ENCODE measurements at regions not wholly inside any gene's neighbourhood (a gene's known extent, or its start where the extent isn't known, plus 50 kb on each side); places are given as distances from the start of the nearest gene placed in this dataset.

DNA sequence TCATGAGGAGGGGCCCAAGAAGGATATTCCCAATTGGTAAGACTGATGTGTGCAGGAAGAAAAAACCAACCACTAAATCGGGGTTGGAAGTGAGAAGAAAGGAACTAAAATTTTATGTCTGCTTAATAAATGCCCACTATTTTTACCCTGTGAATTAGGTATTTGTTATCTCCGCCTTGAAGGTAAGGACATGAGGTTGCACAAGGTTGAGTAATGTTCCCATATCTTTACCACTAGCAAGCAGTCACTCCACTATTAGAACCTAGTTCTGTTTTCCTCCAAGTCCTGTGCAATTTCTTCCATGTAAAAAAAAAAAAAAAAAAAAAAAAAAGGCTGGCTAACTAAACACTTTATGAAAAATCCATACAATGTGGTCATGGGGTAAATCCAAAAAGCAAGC lies 318.5 kb upstream of the SLCO3A1 start:
- TF ChIP-seq, protein P1, sequence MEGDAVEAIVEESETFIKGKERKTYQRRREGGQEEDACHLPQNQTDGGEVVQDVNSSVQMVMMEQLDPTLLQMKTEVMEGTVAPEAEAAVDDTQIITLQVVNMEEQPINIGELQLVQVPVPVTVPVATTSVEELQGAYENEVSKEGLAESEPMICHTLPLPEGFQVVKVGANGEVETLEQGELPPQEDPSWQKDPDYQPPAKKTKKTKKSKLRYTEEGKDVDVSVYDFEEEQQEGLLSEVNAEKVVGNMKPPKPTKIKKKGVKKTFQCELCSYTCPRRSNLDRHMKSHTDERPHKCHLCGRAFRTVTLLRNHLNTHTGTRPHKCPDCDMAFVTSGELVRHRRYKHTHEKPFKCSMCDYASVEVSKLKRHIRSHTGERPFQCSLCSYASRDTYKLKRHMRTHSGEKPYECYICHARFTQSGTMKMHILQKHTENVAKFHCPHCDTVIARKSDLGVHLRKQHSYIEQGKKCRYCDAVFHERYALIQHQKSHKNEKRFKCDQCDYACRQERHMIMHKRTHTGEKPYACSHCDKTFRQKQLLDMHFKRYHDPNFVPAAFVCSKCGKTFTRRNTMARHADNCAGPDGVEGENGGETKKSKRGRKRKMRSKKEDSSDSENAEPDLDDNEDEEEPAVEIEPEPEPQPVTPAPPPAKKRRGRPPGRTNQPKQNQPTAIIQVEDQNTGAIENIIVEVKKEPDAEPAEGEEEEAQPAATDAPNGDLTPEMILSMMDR (conservative IDR thresholded peaks at IDR 0.05 in 1 of 2, IDR thresholded peaks at IDR 0.05 in 1 of 2; ENCODE audit: low read depth in 1 of 2, low read length in 2 of 2) = no peak
- TF ChIP-seq EZH2 (IDR thresholded peaks at IDR 0.05; ENCODE audit: low read length, missing control alignments) = no peak
- H3K79me2 ChIP-seq (ENCODE audit: control insufficient read depth, insufficient read depth, low read length) = no peaks in the 10 kb centered on the region

DNA sequence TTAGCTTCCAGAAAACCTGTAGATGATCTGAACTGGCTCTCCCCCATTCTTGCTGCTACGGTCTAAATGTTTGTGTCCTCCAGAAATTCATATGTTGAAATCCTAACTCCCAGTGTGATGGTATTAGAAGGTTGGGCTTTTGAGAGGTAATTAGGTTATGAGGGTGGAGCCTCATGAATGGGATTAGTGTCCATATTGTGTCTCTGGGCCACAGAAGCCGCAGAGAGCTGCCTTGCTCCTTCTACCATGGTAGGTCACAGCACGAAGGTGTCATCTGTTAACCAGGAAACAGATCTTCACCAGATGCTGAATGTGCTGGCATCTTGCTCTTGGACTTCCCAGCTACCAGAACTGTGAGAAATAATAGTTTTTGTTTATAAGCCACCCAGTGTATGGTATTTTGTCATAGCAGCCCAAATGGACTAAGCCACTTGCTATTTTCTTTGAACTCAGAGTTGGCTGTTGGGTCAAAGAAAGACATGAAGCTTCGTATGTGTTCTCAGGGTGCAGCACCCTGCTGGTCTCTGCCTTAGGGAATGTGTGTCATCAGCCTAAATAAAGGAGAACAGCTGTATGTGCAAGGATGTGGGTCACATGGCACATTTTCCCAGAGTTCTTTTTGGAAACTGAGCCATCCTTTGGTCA lies 317.5 kb upstream of the SLCO3A1 start:
- no peak for TF ChIP-seq EZH2 (IDR thresholded peaks at IDR 0.05; ENCODE audit: low read length, missing control alignments)
- TF ChIP-seq, protein P1 (conservative IDR thresholded peaks at IDR 0.05 in 1 of 2, IDR thresholded peaks at IDR 0.05 in 1 of 2; ENCODE audit: low read depth in 1 of 2, low read length in 2 of 2) = no peak
- Histone ChIP-seq H3K9me3 (ENCODE audit: control insufficient read depth, insufficient read depth, low read depth, low read length) (no peaks in the 10 kb centered on the region), H3K4me2 (ENCODE audit: extremely low read depth, insufficient read depth, low read length) (no peak overlapping the region), H3K9ac (ENCODE audit: insufficient read depth, low read length) (no peak overlapping the region), H3K79me2 (ENCODE audit: control insufficient read depth, insufficient read depth, low read length) (no peaks in the 10 kb centered on the region), H2AFZ (ENCODE audit: low read length) (no peak overlapping the region), H3K4me3 (replicated peaks in 1 of 4; ENCODE audit: control extremely low read depth in 1 of 4, insufficient read depth in 1 of 4, low read depth in 3 of 4, low read length in 4 of 4) (no peak overlapping the region), H4K20me1 (ENCODE audit: control insufficient read depth, extremely low read depth, insufficient read depth, low read length) (no peaks in the 10 kb centered on the region), H3K4me1 (ENCODE audit: control insufficient read depth, extremely low read depth, insufficient read depth, low read length) (peaks cover 11% of the 10 kb centered on the region), H3K27ac (ENCODE audit: insufficient read depth, low read length) (no peak overlapping the region), H3K27me3 (ENCODE audit: control insufficient read depth, insufficient read depth, low read length) (no peaks in the 10 kb centered on the region), H3K36me3 (ENCODE audit: control insufficient read depth, insufficient read depth, low read length) (no peaks in the 10 kb centered on the region)
- no peak for DNase-seq (ENCODE audit: low read depth in 2 of 2)

More for the DNA sequence above, 318.5 kb upstream of the SLCO3A1 start:
- Histone ChIP-seq H2AFZ (ENCODE audit: low read length) (no peak overlapping the region), H3K4me1 (ENCODE audit: control insufficient read depth, extremely low read depth, insufficient read depth, low read length) (peaks cover 11% of the 10 kb centered on the region), H3K4me3 (replicated peaks in 1 of 4; ENCODE audit: control extremely low read depth in 1 of 4, insufficient read depth in 1 of 4, low read depth in 3 of 4, low read length in 4 of 4) (no peak overlapping the region), H3K4me2 (ENCODE audit: extremely low read depth, insufficient read depth, low read length) (no peak overlapping the region), H3K27me3 (ENCODE audit: control insufficient read depth, insufficient read depth, low read length) (no peaks in the 10 kb centered on the region), H3K9me3 (ENCODE audit: control insufficient read depth, insufficient read depth, low read depth, low read length) (no peaks in the 10 kb centered on the region), H3K9ac (ENCODE audit: insufficient read depth, low read length) (no peak overlapping the region), H3K36me3 (ENCODE audit: control insufficient read depth, insufficient read depth, low read length) (no peaks in the 10 kb centered on the region), H4K20me1 (ENCODE audit: control insufficient read depth, extremely low read depth, insufficient read depth, low read length) (no peaks in the 10 kb centered on the region), H3K27ac (ENCODE audit: insufficient read depth, low read length) (no peak overlapping the region)
- DNase-seq (ENCODE audit: low read depth in 2 of 2) = no peak

DNA sequence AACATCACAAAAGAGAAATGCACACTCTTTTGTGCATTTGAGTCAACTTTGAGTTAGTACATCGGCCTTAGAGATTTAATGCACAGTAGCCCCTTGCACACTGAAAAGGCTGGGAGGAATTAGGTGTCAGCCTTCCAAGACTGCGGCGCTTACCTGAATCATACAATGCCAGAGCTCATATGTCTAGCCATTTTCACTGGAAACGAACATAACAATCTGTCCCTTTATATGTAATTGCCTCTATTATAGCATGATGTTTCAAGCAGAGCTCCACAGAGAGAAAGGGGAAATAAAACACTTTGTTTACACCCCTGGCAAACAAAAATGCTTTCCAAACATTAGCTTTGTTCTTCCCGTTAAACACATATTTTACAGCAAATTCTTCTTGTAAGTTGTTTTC lies 315.7 kb upstream of the SLCO3A1 start:
- no peak for TF ChIP-seq EZH2 (IDR thresholded peaks at IDR 0.05; ENCODE audit: low read length, missing control alignments)
- TF ChIP-seq, protein P1 (conservative IDR thresholded peaks at IDR 0.05 in 1 of 2, IDR thresholded peaks at IDR 0.05 in 1 of 2; ENCODE audit: low read depth in 1 of 2, low read length in 2 of 2) = no peak

More for the DNA sequence above, 315.7 kb upstream of the SLCO3A1 start:
- Histone ChIP-seq H3K36me3 (ENCODE audit: control insufficient read depth, insufficient read depth, low read length) (no peaks in the 10 kb centered on the region), H4K20me1 (ENCODE audit: control insufficient read depth, extremely low read depth, insufficient read depth, low read length) (no peaks in the 10 kb centered on the region), H3K4me1 (ENCODE audit: control insufficient read depth, extremely low read depth, insufficient read depth, low read length) (peaks cover 11% of the 10 kb centered on the region), H3K27ac (ENCODE audit: insufficient read depth, low read length) (no peak overlapping the region), H3K79me2 (ENCODE audit: control insufficient read depth, insufficient read depth, low read length) (no peaks in the 10 kb centered on the region), H3K4me2 (ENCODE audit: extremely low read depth, insufficient read depth, low read length) (no peak overlapping the region), H2AFZ (ENCODE audit: low read length) (no peak overlapping the region), H3K9me3 (ENCODE audit: control insufficient read depth, insufficient read depth, low read depth, low read length) (no peaks in the 10 kb centered on the region), H3K27me3 (ENCODE audit: control insufficient read depth, insufficient read depth, low read length) (no peaks in the 10 kb centered on the region), H3K9ac (ENCODE audit: insufficient read depth, low read length) (no peak overlapping the region), H3K4me3 (replicated peaks in 1 of 4; ENCODE audit: control extremely low read depth in 1 of 4, insufficient read depth in 1 of 4, low read depth in 3 of 4, low read length in 4 of 4) (no peak overlapping the region)
- no peak for DNase-seq (ENCODE audit: low read depth in 2 of 2)
